Right lobe of liver (tissue), 4 donors: ENCODE measurements at regions not wholly inside any gene's neighbourhood (a gene's known extent, or its start where the extent isn't known, plus 50 kb on each side); places are given as distances from the start of the nearest gene placed in this dataset.

Experiments used
- CTCF ChIP-seq, 4 donors: fragments of 200-600 bp in 3 of 4; fragments of 450-650 bp in 1 of 4; IDR thresholded peaks; one replicate each; pipeline versions ENCODE4 v1.5.1 to v1.8.0; 2016 to 2022; ENCODE audit warnings: antibody characterized with exemption in 4 of 4, mild to moderate bottlenecking in 2 of 4
- POLR2A ChIP-seq: fragments of 450-650 bp; IDR thresholded peaks from one replicate; pipeline ENCODE4 v1.6.1; 2017; ENCODE audit warnings: antibody characterized with exemption, mild to moderate bottlenecking
- donor health status: DM: no; HTN: no; CAD: no.
- donor health status: DM: no; HTN: no; CAD: no.
- donor health status: DM: no; HTN: yes; CAD: no.

DNA sequence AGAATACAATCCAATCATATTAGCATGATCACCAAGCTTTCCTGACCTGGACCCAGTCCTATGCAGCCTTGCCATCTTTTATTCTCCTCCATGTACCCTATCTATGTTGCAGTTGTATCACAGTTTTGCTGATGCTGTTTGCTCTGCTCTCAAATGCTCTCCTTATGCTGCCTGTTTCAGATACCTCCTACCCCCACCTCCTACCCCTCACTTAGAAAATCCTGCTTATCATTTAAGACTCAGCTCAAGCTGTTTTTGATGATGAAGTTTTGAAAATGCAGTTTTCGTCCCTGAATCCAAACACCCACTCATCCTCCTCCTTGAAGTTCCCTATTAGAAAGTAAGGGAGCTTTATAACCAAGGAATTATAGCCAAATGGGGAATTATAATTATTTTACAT lies 457.4 kb upstream of the ATP2B1 start:
- no peak for TF ChIP-seq CTCF (IDR thresholded peaks at IDR 0.05)
- no peak for TF ChIP-seq POLR2A
